HEK293 (cell line): ENCODE measurements at regions not wholly inside any gene's neighbourhood (a gene's known extent, or its start where the extent isn't known, plus 50 kb on each side); places are given as distances from the start of the nearest gene placed in this dataset.

ENCODE experiments used
- CTCF ChIP-seq: fragments of 450-650 bp; formaldehyde crosslinking; IDR thresholded peaks from 2 replicates; pipeline ENCODE4 v1.5.1; 2016; ENCODE audit warnings: missing biosample characterization, missing genetic modification characterization
- HOXD13 ChIP-seq: sonication (generic); formaldehyde crosslinking; IDR thresholded peaks from 2 replicates; pipeline ENCODE4 v1.8.0; 2022; ENCODE audit warnings: missing genetic modification reagents, borderline replicate concordance
- MYNN ChIP-seq: fragments of 450-650 bp; formaldehyde crosslinking; IDR thresholded peaks from 2 replicates; pipeline ENCODE4 v1.5.1; 2016; ENCODE audit warnings: missing biosample characterization, missing genetic modification characterization, borderline replicate concordance
- REST ChIP-seq: fragments of 450-650 bp; formaldehyde crosslinking; IDR thresholded peaks from 2 replicates; pipeline ENCODE4 v1.5.1; 2016; ENCODE audit warnings: missing biosample characterization, missing genetic modification characterization
- ZBTB1 ChIP-seq: fragments of 450-650 bp; formaldehyde crosslinking; IDR thresholded peaks from 2 replicates; pipeline ENCODE4 v1.5.1; 2016; ENCODE audit warnings: missing biosample characterization, missing genetic modification characterization
- ZEB2 ChIP-seq: fragments of 450-650 bp; formaldehyde crosslinking; IDR thresholded peaks from 2 replicates; pipeline ENCODE4 v1.5.1; 2016; ENCODE audit warnings: missing biosample characterization, missing genetic modification characterization
- ZFP37 ChIP-seq: fragments of 450-650 bp; formaldehyde crosslinking; IDR thresholded peaks from 2 replicates; pipeline ENCODE4 v1.5.1; 2016; ENCODE audit warnings: missing biosample characterization, missing genetic modification characterization
- ZNF16 ChIP-seq: fragments of 450-650 bp; formaldehyde crosslinking; IDR thresholded peaks from 2 replicates; pipeline ENCODE4 v1.5.1; 2016; ENCODE audit warnings: low read depth, missing biosample characterization, missing genetic modification characterization
- ZNF174 ChIP-seq: fragments of 450-650 bp; formaldehyde crosslinking; IDR thresholded peaks from 2 replicates; pipeline ENCODE4 v1.5.0; 2017; ENCODE audit warnings: missing biosample characterization, mild to moderate bottlenecking, missing genetic modification characterization
- ZNF274 ChIP-seq, 2 experiments: fragments of 200-500 bp in 1 of 2; fragments of 450-650 bp in 1 of 2; sonication (Bioruptor generic) in 1 of 2; formaldehyde crosslinking in 1 of 2; IDR thresholded peaks; 2 replicates each; pipeline versions ENCODE4 v1.5.1 to v1.6.1; 2014 to 2016; ENCODE audit warnings: borderline replicate concordance in 1 of 2, inconsistent platforms in 1 of 2, low read length in 1 of 2, missing biosample characterization in 1 of 2, missing genetic modification characterization in 1 of 2
- ZNF416 ChIP-seq: fragments of 450-650 bp; formaldehyde crosslinking; IDR thresholded peaks from 2 replicates; pipeline ENCODE4 v1.5.1; 2016; ENCODE audit warnings: missing biosample characterization, missing genetic modification characterization
- ZNF560 ChIP-seq: fragments of 450-650 bp; formaldehyde crosslinking; IDR thresholded peaks from 2 replicates; pipeline ENCODE4 v1.5.1; 2017; ENCODE audit warnings: missing biosample characterization, missing genetic modification characterization, borderline replicate concordance

GRCh38 chr2:150320608-150321007, 166.9 kb downstream of the RND3 start:
- TF ChIP-seq CTCF (tag by site-specific recombination) (no peak), ZNF274 (IDR thresholded peaks at IDR 0.05; ENCODE audit: low read length) (no peak), ZNF274 (tag by site-specific recombination; IDR thresholded peaks at IDR 0.05; ENCODE audit: borderline replicate concordance) (no peak), MYNN (tag by site-specific recombination) (no peak), ZFP37 (tag by site-specific recombination) (no peak), ZEB2 (tag by site-specific recombination) (no peak), ZBTB1 (tag by site-specific recombination) (no peak), ZNF416 (tag by site-specific recombination) (no peak), ZNF560 (tag by site-specific recombination) (no peak), ZNF16 (tag by site-specific recombination) (no peak), HOXD13 (CRISPR knock-in tag) (no peak), ZNF174 (no peak), REST (tag by site-specific recombination) (no peak)
